Esophagus (tissue), 2 donors: ENCODE measurements at regions not wholly inside any gene's neighbourhood (a gene's known extent, or its start where the extent isn't known, plus 50 kb on each side); places are given as distances from the start of the nearest gene placed in this dataset.
A peak's percentile ranks its signal among the peaks of the same experiment; 100 is the strongest.

Experiments
- H3K27ac ChIP-seq, 2 donors: one replicate each; pipeline ENCODE4 v1.5.1; 2013; ENCODE audit warnings: low read depth in 2 of 2, mild to moderate bottlenecking in 2 of 2, inconsistent platforms in 1 of 2, low read length in 1 of 2, moderate library complexity in 1 of 2
- H3K27me3 ChIP-seq, 2 donors: one replicate each; pipeline ENCODE4 v1.6.1; 2013; ENCODE audit warnings: low read length in 2 of 2, control low read depth in 1 of 2, mild to moderate bottlenecking in 1 of 2; ENCODE audit not compliant: insufficient read depth in 2 of 2, control insufficient read depth in 1 of 2
- H3K36me3 ChIP-seq, 2 donors: one replicate each; pipeline ENCODE4 v1.6.1; 2013; ENCODE audit warnings: low read length in 1 of 2; ENCODE audit not compliant: control insufficient read depth in 2 of 2, insufficient read depth in 2 of 2
- H3K4me1 ChIP-seq, 2 donors: one replicate each; pipeline ENCODE4 v1.6.1; 2013; ENCODE audit warnings: low read length in 1 of 2; ENCODE audit not compliant: control insufficient read depth in 2 of 2, insufficient read depth in 2 of 2
- H3K4me3 ChIP-seq, 2 donors: one replicate each; pipeline ENCODE4 v1.5.1; 2013; ENCODE audit warnings: low read length in 2 of 2, mild to moderate bottlenecking in 2 of 2, low read depth in 1 of 2, moderate library complexity in 1 of 2
- H3K9me3 ChIP-seq, 2 donors: one replicate each; pipeline ENCODE4 v1.6.1; 2013; ENCODE audit warnings: mild to moderate bottlenecking in 2 of 2, low read depth in 1 of 2, low read length in 1 of 2, moderate library complexity in 1 of 2; ENCODE audit not compliant: control insufficient read depth in 2 of 2, insufficient read depth in 1 of 2
- WGBS, 2 donors: extraction: QIAGEN DNeasy Blood & Tissue Kit; methylation state at CpG; one replicate each; pipeline ENCODE4 v1.1.7; 2013; 5-methylcytosine and 5-hydroxymethylcytosine counted together
- donor health status: healthy with polysubstance abuse.
- donor health status: Bipolar disorder and iron deficiency.

GRCh38 chr2:71844967-71845366 is 302.7 kb downstream of the CYP26B1 start:
- peaks cover 0 to 2% of the 10 kb centered on the region in 2 donors for H3K9me3 ChIP-seq
- H3K27me3 ChIP-seq, result no peaks in the 10 kb centered on the region
- no peak overlapping the region for H3K27ac ChIP-seq
- no peaks in the 10 kb centered on the region for H3K36me3 ChIP-seq
- H3K4me3 ChIP-seq, result no peak overlapping the region
- peaks cover 0 to 3% of the 10 kb centered on the region in 2 donors for H3K4me1 ChIP-seq
- 79 to 89% methylated on average over 4 of the region's 4 CpGs for WGBS, 2 donors

- Histone ChIP-seq H3K9me3 (peaks cover 0 to 2% of the 10 kb centered on the region in 2 donors), H3K27ac (no peak overlapping the region), H3K4me1 (peaks cover 0 to 3% of the 10 kb centered on the region in 2 donors), H3K36me3 (no peaks in the 10 kb centered on the region), H3K4me3 (no peak overlapping the region), H3K27me3 (no peaks in the 10 kb centered on the region)
- WGBS, 2 donors, result 61 to 62% methylated on average over 3 of the region's 3 CpGs
These were observed 304.2 kb downstream of the CYP26B1 start for GRCh38 chr2:71843391-71843850.

DNA sequence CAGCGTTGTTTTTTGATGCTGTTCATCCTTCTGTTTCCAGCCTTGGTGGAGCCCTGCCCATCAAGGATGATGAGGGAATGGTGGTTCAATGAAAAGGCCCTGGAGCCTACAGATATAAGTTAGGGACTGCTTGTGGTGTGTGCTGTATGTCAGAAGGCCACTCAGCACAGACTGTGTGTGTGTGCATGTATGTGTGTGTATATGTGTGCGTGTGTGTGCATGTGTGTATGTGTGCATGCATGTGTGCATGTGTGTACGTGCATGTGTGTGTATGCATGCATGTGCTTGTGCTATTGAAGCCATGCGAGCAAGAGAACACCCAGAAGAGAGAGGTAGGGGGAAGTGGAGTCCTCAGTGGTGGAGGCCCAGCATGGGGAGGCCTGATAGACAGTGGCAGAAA is 304.9 kb downstream of the CYP26B1 start:
- Histone ChIP-seq H3K36me3 (no peaks in the 10 kb centered on the region), H3K27ac (no peak overlapping the region), H3K4me1 (peaks cover 0 to 3% of the 10 kb centered on the region in 2 donors), H3K9me3 (peaks cover 0 to 2% of the 10 kb centered on the region in 2 donors), H3K27me3 (no peaks in the 10 kb centered on the region), H3K4me3 (no peak overlapping the region)
- 93 to 98% methylated on average over 4 of the region's 4 CpGs for WGBS, 2 donors

DNA sequence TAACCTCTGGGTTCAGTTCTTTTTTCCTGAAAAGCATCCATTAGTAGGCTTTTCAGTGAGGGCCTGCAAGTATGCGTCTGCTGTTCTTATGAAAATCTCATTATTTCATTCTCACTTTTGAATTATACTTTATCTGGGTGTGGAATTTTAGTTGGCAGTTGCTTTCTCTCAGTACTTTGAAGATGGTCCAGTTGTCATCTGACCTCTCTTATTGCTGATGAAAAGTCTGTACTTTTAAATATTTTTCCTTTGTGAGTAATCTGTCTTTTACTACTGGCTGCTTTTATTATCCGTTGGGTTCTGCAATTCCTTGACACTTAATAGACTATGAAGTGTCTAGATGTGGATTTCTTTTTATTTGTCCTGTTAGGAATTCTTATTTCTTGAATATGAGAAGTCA is 307.8 kb downstream of the CYP26B1 start:
- WGBS, 2 donors, result 60 to 69% methylated on average over 2 of the region's 2 CpGs
- H3K9me3 ChIP-seq, result peaks cover 0 to 2% of the 10 kb centered on the region in 2 donors
- H3K4me1 ChIP-seq, result peaks cover 0 to 3% of the 10 kb centered on the region in 2 donors
- no peaks in the 10 kb centered on the region for H3K27me3 ChIP-seq
- no peak overlapping the region for H3K27ac ChIP-seq
- H3K4me3 ChIP-seq, result no peak overlapping the region
- H3K36me3 ChIP-seq, result no peaks in the 10 kb centered on the region

- 91 to 93% methylated on average over 2 of the region's 2 CpGs for WGBS, 2 donors
- H3K9me3 ChIP-seq, result no peaks in the 10 kb centered on the region
- H3K27ac ChIP-seq, result no peak overlapping the region
- H3K4me3 ChIP-seq, result no peak overlapping the region
- H3K4me1 ChIP-seq, result peaks cover 0 to 2% of the 10 kb centered on the region in 2 donors
- no peaks in the 10 kb centered on the region for H3K36me3 ChIP-seq
- no peaks in the 10 kb centered on the region for H3K27me3 ChIP-seq
These were observed 312.9 kb downstream of the CYP26B1 start for GRCh38 chr2:71834796-71835195.

GRCh38 chr2:71833855-71834560 is 313.7 kb downstream of the CYP26B1 start:
- peaks cover 0 to 2% of the 10 kb centered on the region in 2 donors for H3K4me1 ChIP-seq
- H3K27me3 ChIP-seq, result no peaks in the 10 kb centered on the region
- no peaks in the 10 kb centered on the region for H3K9me3 ChIP-seq
- H3K4me3 ChIP-seq, result no peak overlapping the region
- 80 to 86% methylated on average over 6 of the region's 6 CpGs for WGBS, 2 donors
- H3K36me3 ChIP-seq, result no peaks in the 10 kb centered on the region
- H3K27ac ChIP-seq, result no peak overlapping the region

- WGBS, 2 donors, result 85 to 99% methylated on average over 4 of the region's 4 CpGs
- Histone ChIP-seq H3K27ac (no peak overlapping the region), H3K4me3 (no peak overlapping the region), H3K9me3 (no peaks in the 10 kb centered on the region), H3K36me3 (no peaks in the 10 kb centered on the region), H3K27me3 (no peaks in the 10 kb centered on the region), H3K4me1 (peaks cover 0 to 2% of the 10 kb centered on the region in 2 donors)
These were observed 314.4 kb downstream of the CYP26B1 start for GRCh38 chr2:71833272-71833671.

GRCh38 chr2:71832844-71833243 is 314.8 kb downstream of the CYP26B1 start:
- Histone ChIP-seq H3K36me3 (no peaks in the 10 kb centered on the region), H3K4me1 (peaks cover 0 to 2% of the 10 kb centered on the region in 2 donors), H3K9me3 (no peaks in the 10 kb centered on the region), H3K27me3 (no peaks in the 10 kb centered on the region), H3K27ac (no peak overlapping the region), H3K4me3 (no peak overlapping the region)
- 96 to 97% methylated on average over 4 of the region's 4 CpGs for WGBS, 2 donors

GRCh38 chr2:71832388-71832787 is 315.3 kb downstream of the CYP26B1 start:
- no peak overlapping the region for H3K27ac ChIP-seq
- no peaks in the 10 kb centered on the region for H3K27me3 ChIP-seq
- no peaks in the 10 kb centered on the region for H3K9me3 ChIP-seq
- H3K4me3 ChIP-seq, result no peak overlapping the region
- no peaks in the 10 kb centered on the region for H3K36me3 ChIP-seq
- H3K4me1 ChIP-seq, result peaks cover 0 to 2% of the 10 kb centered on the region in 2 donors
- 79 to 83% methylated on average over 1 of the region's 1 CpG for WGBS, 2 donors

DNA sequence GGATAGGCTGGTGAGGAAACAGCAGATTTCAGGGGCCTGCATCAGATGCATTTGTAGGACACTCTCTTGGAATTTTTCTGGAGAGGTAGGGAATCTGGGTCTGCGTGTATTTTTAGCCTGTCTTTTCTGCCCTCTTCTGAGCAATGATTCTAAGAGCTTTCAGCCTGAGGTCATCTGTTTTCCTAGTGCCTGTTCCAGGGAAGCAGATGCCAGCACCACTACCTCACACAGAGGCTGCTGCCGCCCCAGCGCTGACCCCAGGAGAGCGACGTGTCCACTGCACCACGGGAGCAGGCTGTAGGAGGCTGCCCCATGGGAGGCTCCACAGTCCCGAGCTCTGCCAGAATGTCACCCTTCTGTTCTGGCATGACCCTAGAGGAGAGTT is 316.5 kb downstream of the CYP26B1 start:
- Histone ChIP-seq H3K36me3 (no peaks in the 10 kb centered on the region), H3K4me3 (no peak overlapping the region), H3K4me1 (peaks cover 0 to 2% of the 10 kb centered on the region in 2 donors), H3K27me3 (no peaks in the 10 kb centered on the region), H3K27ac (peak overlapping the region in 1 of 2 donors; percentile 35), H3K9me3 (no peaks in the 10 kb centered on the region)
- 47 to 52% methylated on average over 7 of the region's 7 CpGs for WGBS, 2 donors
